Heart right ventricle (tissue), 16 donors: ENCODE measurements at regions not wholly inside any gene's neighbourhood (a gene's known extent, or its start where the extent isn't known, plus 50 kb on each side); places are given as distances from the start of the nearest gene placed in this dataset.

ENCODE experiments used
- ATAC-seq, 8 donors: fragments of 200-7000 bp; cut with Tn5 transposase; one replicate each; pipeline ENCODE4 v1.9.1; 2020; ENCODE audit warnings: mild to moderate bottlenecking in 8 of 8, moderate library complexity in 8 of 8, moderate number of reproducible peaks in 1 of 8
- DNase-seq, 2 donors: peaks; one replicate each; pipeline ENCODE4 v3.0.0-alpha.2; 2020
- H3K27ac ChIP-seq, 10 donors: fragments of 200-600 bp; sonication (generic) in 2 of 10; one replicate each; pipeline versions ENCODE4 v1.5.0 to v1.8.0; 2020 to 2022; ENCODE audit warnings: mild to moderate bottlenecking in 3 of 10
- H3K27me3 ChIP-seq, 7 donors: fragments of 200-600 bp; one replicate each; pipeline ENCODE4 v1.8.0; 2021 to 2022; ENCODE audit warnings: mild to moderate bottlenecking in 2 of 7
- H3K36me3 ChIP-seq, 9 donors: fragments of 200-600 bp; sonication (generic) in 1 of 9; one replicate each; pipeline versions ENCODE4 v1.5.0 to v1.8.0; 2020 to 2022; ENCODE audit warnings: mild to moderate bottlenecking in 2 of 9
- H3K4me1 ChIP-seq, 9 donors: fragments of 200-600 bp; sonication (generic) in 1 of 9; one replicate each; pipeline versions ENCODE4 v1.5.0 to v1.8.0; 2020 to 2022; ENCODE audit warnings: mild to moderate bottlenecking in 4 of 9
- H3K4me3 ChIP-seq, 10 donors: fragments of 200-600 bp; sonication (generic) in 2 of 10; one replicate each; pipeline versions ENCODE4 v1.5.0 to v1.8.0; 2020 to 2022; ENCODE audit warnings: mild to moderate bottlenecking in 7 of 10, moderate library complexity in 2 of 10
- H3K9me3 ChIP-seq, 11 donors: fragments of 200-600 bp in 10 of 11; sonication (generic) in 2 of 11; one replicate each; pipeline versions ENCODE4 v1.5.0 to v1.8.0; 2013 to 2022; ENCODE audit warnings: mild to moderate bottlenecking in 2 of 11, control low read depth in 1 of 11, moderate library complexity in 1 of 11
- WGBS, 2 donors: extraction: QIAGEN DNeasy Blood & Tissue Kit; methylation state at CpG; one replicate each; pipeline ENCODE4 v1.1.7; 2013; ENCODE audit warnings: inconsistent platforms in 1 of 2; 5-methylcytosine and 5-hydroxymethylcytosine counted together
- intact Hi-C, 10 donors: fragments of 100-400 bp; cut with DNase I; formaldehyde crosslinking; loops; one replicate each; pipeline versions ENCODE4 v1.11.1 to v1.14.2; 2022
- TF ChIP-seq, protein P1 (sequence below), 9 donors: fragments of 200-600 bp; sonication (generic) in 2 of 9; IDR thresholded peaks; one replicate each; pipeline versions ENCODE4 v1.5.0 to v1.8.0; 2021 to 2022; ENCODE audit warnings: antibody characterized with exemption in 9 of 9, mild to moderate bottlenecking in 5 of 9, moderate library complexity in 1 of 9
- donor health status: Arrhythmogenic right ventricular cardiomyopathy.
- donor health status: ischemic (EF 13 %, LVEDD 7.1; RV severe dilation, severe dysfunction).
- donor health status: healthy with polysubstance abuse.
- donor health status: DM: no; HTN: yes; CAD: no.
- donor health status: DM: no; HTN: no; CAD: no.
- donor health status: ischemic (EF 25% LVEDD 6.9; RV normal size, moderate dysfunction).
- donor health status: ischemic (EF 25% LVEDD 5.7; RV mildly dilated, moderate dysfunction).
- donor health status: healthy.
- donor health status: DM: yes; HTN: yes; CAD: no.
- donor health status: Ischemic cardiomyopathy.
- donor health status: ischemic (EF 35%, LVEDD 5.7; RV mildly dilated, moderate dysfunction).
- donor health status: nonischemic (EF 11% LVEDD 7.7; RV severe dilation, severe dysfunction).
- donor health status: DM: yes; HTN: yes; CAD: no.
- donor health status: PGD.
- donor health status: ischemic (EF 29% LVEDD 5.4; RV normal size, mild dysfunction).
- donor health status: nonischemic (EF 23%, LVEDD 6.1; RV moderate dilation, normal function).

DNA sequence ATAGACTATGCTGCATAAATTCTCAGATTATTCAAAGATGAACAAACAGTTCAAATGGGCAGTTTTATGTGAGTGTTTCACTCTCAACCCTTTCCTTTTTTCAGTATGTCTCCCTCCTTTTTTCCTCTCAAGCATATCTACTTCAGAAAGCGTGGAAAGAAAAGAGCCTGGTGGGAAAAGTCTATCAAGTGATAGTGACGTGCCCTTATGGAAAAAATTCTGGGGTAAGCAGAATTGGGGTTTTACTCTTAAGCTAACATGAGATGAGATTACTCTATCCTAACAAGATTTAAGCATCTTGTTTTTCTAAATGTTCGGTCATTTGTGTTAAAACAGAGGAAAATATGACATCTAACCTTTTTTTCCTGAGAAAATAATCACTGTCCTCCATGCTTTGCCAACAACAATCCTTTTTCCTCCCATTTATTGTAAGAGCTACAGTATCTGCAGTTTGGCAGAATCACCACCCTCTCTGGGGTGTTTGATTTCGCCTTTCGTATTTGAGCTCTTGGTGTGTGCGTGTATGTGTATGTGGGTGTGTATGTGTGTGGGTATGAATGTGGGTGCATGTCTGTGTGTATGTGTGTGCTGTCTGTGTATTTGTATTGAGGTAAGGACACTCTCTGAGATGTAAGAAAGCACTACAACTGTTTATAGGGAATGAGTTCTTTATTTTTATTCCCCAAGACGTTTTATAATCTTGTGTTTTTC is 143.9 kb upstream of the L3MBTL4 start:
- WGBS, 2 donors: 73 to 78% methylated on average over 7 of the region's 7 CpGs
- no peak overlapping the region for H3K27ac ChIP-seq
- no peak overlapping the region for H3K4me3 ChIP-seq
- H3K4me1 ChIP-seq: no peaks in the 10 kb centered on the region
- ATAC-seq (no peak), DNase-seq (no peak)
- intact Hi-C loops: no loop called here
- TF ChIP-seq, protein P1, sequence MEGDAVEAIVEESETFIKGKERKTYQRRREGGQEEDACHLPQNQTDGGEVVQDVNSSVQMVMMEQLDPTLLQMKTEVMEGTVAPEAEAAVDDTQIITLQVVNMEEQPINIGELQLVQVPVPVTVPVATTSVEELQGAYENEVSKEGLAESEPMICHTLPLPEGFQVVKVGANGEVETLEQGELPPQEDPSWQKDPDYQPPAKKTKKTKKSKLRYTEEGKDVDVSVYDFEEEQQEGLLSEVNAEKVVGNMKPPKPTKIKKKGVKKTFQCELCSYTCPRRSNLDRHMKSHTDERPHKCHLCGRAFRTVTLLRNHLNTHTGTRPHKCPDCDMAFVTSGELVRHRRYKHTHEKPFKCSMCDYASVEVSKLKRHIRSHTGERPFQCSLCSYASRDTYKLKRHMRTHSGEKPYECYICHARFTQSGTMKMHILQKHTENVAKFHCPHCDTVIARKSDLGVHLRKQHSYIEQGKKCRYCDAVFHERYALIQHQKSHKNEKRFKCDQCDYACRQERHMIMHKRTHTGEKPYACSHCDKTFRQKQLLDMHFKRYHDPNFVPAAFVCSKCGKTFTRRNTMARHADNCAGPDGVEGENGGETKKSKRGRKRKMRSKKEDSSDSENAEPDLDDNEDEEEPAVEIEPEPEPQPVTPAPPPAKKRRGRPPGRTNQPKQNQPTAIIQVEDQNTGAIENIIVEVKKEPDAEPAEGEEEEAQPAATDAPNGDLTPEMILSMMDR (IDR thresholded peaks at IDR 0.05): no peak
- H3K27me3 ChIP-seq: peaks cover 0 to 6% (median 0%) of the 10 kb centered on the region in 7 donors
- H3K9me3 ChIP-seq: no peaks in the 10 kb centered on the region
- H3K36me3 ChIP-seq: no peaks in the 10 kb centered on the region

DNA sequence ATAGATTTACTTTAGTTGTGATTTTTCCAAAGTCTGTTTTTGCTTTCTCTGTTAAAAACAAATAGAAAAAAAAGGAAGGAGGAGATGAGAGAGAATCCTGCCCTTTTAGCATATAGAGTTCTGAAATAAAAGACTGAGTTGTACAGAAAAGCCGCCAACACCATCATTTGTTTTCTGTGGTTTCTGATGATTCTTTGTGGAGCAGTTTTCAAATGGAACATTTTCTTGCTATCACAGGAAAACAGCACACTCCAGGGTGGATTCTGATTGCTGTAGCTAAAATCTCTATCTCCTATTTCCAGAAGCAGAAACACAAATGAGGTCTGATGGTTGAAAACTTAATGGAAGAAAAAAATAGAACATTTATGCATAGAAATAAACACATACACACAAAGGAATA is 144.6 kb upstream of the L3MBTL4 start:
- DNase-seq (no peak), ATAC-seq (no peak)
- intact Hi-C loops: no loop called here
- no peaks in the 10 kb centered on the region for H3K36me3 ChIP-seq
- H3K4me3 ChIP-seq: no peak overlapping the region
- H3K4me1 ChIP-seq: no peaks in the 10 kb centered on the region
- H3K27ac ChIP-seq: no peak overlapping the region
- H3K9me3 ChIP-seq: no peaks in the 10 kb centered on the region
- 82 to 87% methylated on average over 1 of the region's 1 CpG for WGBS, 2 donors
- TF ChIP-seq, protein P1 (IDR thresholded peaks at IDR 0.05): no peak
- H3K27me3 ChIP-seq: peaks cover 0 to 6% (median 0%) of the 10 kb centered on the region in 7 donors

DNA sequence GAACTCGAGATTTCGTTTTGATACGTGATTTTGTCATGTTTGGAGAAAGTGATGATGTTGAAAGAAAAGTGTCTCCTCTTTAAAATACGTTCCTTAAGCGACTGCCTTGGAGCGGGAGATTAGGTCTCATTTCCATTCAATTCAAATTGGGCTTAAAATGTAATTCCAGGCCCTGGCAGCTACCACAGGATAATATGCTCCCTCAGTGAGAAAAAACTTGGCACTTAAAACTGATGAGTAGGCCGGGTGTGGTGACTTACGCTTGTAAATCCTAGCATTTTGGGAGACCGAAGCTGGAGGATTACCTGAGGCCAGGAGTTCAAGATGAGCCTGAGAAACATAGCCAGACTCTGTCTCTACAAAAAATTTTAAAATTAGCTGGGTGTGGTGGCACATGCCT is 146.3 kb upstream of the L3MBTL4 start:
- Histone ChIP-seq H3K36me3 (no peaks in the 10 kb centered on the region), H3K27me3 (peaks cover 0 to 3% (median 0%) of the 10 kb centered on the region in 7 donors), H3K4me3 (no peak overlapping the region), H3K27ac (no peak overlapping the region), H3K4me1 (no peaks in the 10 kb centered on the region), H3K9me3 (no peaks in the 10 kb centered on the region)
- TF ChIP-seq, protein P1 (IDR thresholded peaks at IDR 0.05): no peak
- 86 to 90% methylated on average over 9 of the region's 9 CpGs for WGBS, 2 donors
- DNase-seq: no peak
- peak in 1 of 8 donors; percentile 21 for ATAC-seq
- intact Hi-C loops: loop anchor here in 1 of 10 donors (10.0 kb wide), 1 partner anchor 164 kb away; the partner anchor contains the start of gene ARHGAP28

- H3K9me3 ChIP-seq: no peaks in the 10 kb centered on the region
- H3K36me3 ChIP-seq: no peaks in the 10 kb centered on the region
- ATAC-seq (peak in 7 of 8 donors; percentile 42 to 88 (median 64)), DNase-seq (peak; percentile 10 to 37)
- 65 to 66% methylated on average over 6 of the region's 6 CpGs for WGBS, 2 donors
- H3K27ac ChIP-seq: no peak overlapping the region
- no peaks in the 10 kb centered on the region for H3K4me1 ChIP-seq
- H3K27me3 ChIP-seq: peaks cover 0 to 3% (median 0%) of the 10 kb centered on the region in 7 donors
- TF ChIP-seq, protein P1 (IDR thresholded peaks at IDR 0.05): no peak
- intact Hi-C loops: loop anchor here in 1 of 10 donors (10.0 kb wide), 1 partner anchor 163 kb away; the partner anchor contains the start of gene ARHGAP28
- no peak overlapping the region for H3K4me3 ChIP-seq
These were observed 146.7 kb upstream of the L3MBTL4 start for GRCh38 chr18:6561420-6561861.
